ENCODE measurements at regions not wholly inside any gene's neighbourhood (a gene's known extent, or its start where the extent isn't known, plus 50 kb on each side); places are given as distances from the start of the nearest gene placed in this dataset.

DNA sequence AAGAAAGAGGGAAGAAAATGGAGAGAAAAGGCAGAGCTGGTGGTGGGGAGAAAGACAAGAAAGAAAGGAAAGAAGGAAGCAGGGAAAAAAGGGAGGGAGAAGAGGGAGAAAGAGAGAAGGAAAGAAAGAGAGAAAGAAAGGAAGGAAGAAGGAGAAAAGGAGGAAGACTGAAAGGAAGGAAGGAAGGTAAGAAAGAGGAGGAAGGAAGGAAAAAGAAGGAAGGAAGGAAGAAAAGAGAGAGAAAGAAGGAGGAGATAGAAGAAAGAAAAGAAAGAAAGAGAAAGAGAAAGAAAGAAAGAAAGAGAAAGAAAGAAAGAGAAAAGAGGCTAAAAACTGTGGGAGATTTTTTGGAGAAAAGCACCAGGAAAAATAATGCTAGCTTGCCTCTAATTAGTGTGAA is 561.4 kb upstream of the GOT2 start:
- H3K27ac ChIP-seq: no peak overlapping the region
- no peaks in the 10 kb centered on the region for H3K4me1 ChIP-seq
- H3K27me3 ChIP-seq: no peaks in the 10 kb centered on the region
- H3K9me3 ChIP-seq: no peaks in the 10 kb centered on the region
- no peak for TF ChIP-seq EP300 (IDR thresholded peaks at IDR 0.05)
- TF ChIP-seq, protein P1, sequence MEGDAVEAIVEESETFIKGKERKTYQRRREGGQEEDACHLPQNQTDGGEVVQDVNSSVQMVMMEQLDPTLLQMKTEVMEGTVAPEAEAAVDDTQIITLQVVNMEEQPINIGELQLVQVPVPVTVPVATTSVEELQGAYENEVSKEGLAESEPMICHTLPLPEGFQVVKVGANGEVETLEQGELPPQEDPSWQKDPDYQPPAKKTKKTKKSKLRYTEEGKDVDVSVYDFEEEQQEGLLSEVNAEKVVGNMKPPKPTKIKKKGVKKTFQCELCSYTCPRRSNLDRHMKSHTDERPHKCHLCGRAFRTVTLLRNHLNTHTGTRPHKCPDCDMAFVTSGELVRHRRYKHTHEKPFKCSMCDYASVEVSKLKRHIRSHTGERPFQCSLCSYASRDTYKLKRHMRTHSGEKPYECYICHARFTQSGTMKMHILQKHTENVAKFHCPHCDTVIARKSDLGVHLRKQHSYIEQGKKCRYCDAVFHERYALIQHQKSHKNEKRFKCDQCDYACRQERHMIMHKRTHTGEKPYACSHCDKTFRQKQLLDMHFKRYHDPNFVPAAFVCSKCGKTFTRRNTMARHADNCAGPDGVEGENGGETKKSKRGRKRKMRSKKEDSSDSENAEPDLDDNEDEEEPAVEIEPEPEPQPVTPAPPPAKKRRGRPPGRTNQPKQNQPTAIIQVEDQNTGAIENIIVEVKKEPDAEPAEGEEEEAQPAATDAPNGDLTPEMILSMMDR (IDR thresholded peaks at IDR 0.05): no peak
- TF ChIP-seq POLR2AphosphoS5 (IDR thresholded peaks at IDR 0.05): no peak
- TF ChIP-seq POLR2A (IDR thresholded peaks at IDR 0.05): no peak
- DNase-seq: no peak
- intact Hi-C loops (cut with DNase I): no loop called here
- H3K4me3 ChIP-seq: no peak overlapping the region
- no peaks in the 10 kb centered on the region for H3K36me3 ChIP-seq

DNA sequence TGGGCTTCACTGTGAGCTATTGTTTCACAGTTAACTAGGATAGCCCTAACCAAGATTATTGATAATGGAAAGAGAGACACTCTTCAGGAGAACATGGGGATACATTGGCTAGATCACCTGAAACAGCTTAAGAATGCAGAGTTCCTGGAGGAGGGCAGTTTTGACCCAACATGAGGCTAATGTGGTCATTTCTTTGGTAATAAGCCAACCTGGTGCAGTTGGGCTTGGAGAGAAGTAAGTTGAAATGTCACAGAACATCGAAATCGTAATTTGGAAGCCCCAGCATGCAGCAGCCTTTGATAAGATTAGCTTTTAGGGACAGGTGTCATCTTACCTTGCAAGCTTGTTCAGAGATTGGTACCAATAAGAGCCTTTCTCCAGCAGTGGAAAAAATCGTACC is 556.6 kb upstream of the GOT2 start:
- Histone ChIP-seq H3K4me3 (no peak overlapping the region), H3K9me3 (peaks cover 0 to 3% (median 0%) of the 10 kb centered on the region in 4 donors), H3K27me3 (no peaks in the 10 kb centered on the region), H3K27ac (no peak overlapping the region), H3K36me3 (no peaks in the 10 kb centered on the region), H3K4me1 (no peaks in the 10 kb centered on the region)
- DNase-seq: no peak
- TF ChIP-seq POLR2AphosphoS5 (IDR thresholded peaks at IDR 0.05) (no peak), POLR2A (IDR thresholded peaks at IDR 0.05) (no peak), EP300 (IDR thresholded peaks at IDR 0.05) (no peak)
- TF ChIP-seq, protein P1 (IDR thresholded peaks at IDR 0.05): no peak
- 64 to 77% methylated on average over 3 of the region's 3 CpGs for WGBS, 2 donors
- intact Hi-C loops (cut with DNase I): no loop called here

DNA sequence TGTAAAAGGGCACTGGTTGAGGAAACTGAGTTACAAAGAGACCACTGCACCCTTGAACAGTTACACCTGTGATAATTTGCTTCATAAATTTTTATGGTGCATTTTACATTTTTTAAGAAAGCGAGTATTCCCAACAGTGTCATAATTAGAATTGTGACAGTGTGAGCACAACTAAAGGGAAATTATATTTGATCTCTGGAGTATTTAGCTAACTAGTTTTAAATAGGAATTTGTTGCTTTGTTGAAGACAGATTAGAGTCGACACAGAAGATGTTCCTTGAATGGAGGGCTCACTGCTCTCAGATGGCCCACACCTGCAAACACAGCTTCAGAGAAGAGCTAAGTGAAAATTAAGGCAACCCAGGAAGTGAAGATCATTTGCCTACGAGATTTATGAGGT is 555.0 kb upstream of the GOT2 start:
- H3K4me3 ChIP-seq: no peak overlapping the region
- no peaks in the 10 kb centered on the region for H3K4me1 ChIP-seq
- H3K9me3 ChIP-seq: peaks cover 0 to 3% (median 3%) of the 10 kb centered on the region in 4 donors
- H3K36me3 ChIP-seq: no peaks in the 10 kb centered on the region
- H3K27ac ChIP-seq: no peak overlapping the region
- DNase-seq: no peak
- H3K27me3 ChIP-seq: no peaks in the 10 kb centered on the region
- intact Hi-C loops (cut with DNase I): no loop called here
- no peak for TF ChIP-seq EP300 (IDR thresholded peaks at IDR 0.05)
- TF ChIP-seq, protein P1 (IDR thresholded peaks at IDR 0.05): no peak
- TF ChIP-seq POLR2AphosphoS5 (IDR thresholded peaks at IDR 0.05): no peak
- TF ChIP-seq POLR2A (IDR thresholded peaks at IDR 0.05): no peak
- WGBS, 2 donors: 59 to 72% methylated on average over 3 of the region's 3 CpGs

DNA sequence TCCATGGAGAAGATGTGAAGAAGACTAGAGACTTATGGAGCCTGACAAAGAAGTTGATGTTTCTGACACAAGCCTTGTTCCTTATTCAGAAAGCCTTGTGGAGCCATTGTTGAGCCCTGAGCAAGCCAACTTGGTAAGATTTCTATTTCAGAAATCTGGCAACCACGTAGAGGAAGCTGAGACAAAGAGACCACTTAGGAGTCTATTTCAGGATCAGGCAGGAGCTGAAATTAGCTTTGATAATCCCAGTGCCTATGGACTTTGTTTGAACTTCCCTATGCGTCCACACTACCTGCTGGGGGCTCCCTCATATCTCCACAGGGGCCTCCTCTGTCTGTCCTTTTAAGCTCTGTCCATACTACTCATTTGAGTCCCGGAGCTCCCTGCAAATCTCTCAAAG is 540.0 kb upstream of the GOT2 start:
- intact Hi-C loops (cut with DNase I): no loop called here
- 45 to 47% methylated on average over 3 of the region's 3 CpGs for WGBS, 2 donors

DNA sequence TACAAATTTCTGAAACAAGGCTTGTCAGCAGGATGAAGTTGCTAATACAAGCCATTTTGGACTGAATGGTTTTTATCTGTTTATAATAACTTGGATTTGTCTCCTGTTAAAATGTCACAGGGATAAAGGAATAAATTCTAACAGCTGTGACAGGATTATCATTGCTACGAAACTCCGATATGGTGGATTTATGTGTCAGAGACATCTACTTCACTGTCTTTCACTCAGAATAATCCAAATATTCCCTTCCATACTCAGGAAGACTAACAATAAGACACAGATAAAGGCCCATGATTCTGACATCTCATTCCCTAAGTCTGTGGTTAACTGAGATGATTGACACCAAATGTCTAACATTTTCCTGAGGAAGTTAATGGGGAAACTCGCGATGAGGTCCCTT is 529.8 kb upstream of the GOT2 start:
- no peaks in the 10 kb centered on the region for H3K4me1 ChIP-seq
- H3K9me3 ChIP-seq: peaks cover 0 to 3% (median 0%) of the 10 kb centered on the region in 4 donors
- H3K27me3 ChIP-seq: no peaks in the 10 kb centered on the region
- intact Hi-C loops (cut with DNase I): no loop called here
- 83 to 89% methylated on average over 4 of the region's 4 CpGs for WGBS, 2 donors
- TF ChIP-seq EP300 (IDR thresholded peaks at IDR 0.05): no peak
- TF ChIP-seq, protein P1 (IDR thresholded peaks at IDR 0.05): no peak
- no peak overlapping the region for H3K4me3 ChIP-seq
- DNase-seq: no peak
- H3K27ac ChIP-seq: no peak overlapping the region
- H3K36me3 ChIP-seq: no peaks in the 10 kb centered on the region

More for the DNA sequence above, 540.0 kb upstream of the GOT2 start:
- Histone ChIP-seq H3K4me3 (no peak overlapping the region), H3K9me3 (no peaks in the 10 kb centered on the region), H3K36me3 (no peaks in the 10 kb centered on the region), H3K27ac (no peak overlapping the region), H3K27me3 (no peaks in the 10 kb centered on the region), H3K4me1 (no peaks in the 10 kb centered on the region)
- TF ChIP-seq, protein P1 (IDR thresholded peaks at IDR 0.05): no peak
- TF ChIP-seq POLR2A (IDR thresholded peaks at IDR 0.05) (no peak), POLR2AphosphoS5 (IDR thresholded peaks at IDR 0.05) (no peak), EP300 (IDR thresholded peaks at IDR 0.05) (no peak)
- DNase-seq: no peak
